A673 (cell line): ENCODE measurements at regions not wholly inside any gene's neighbourhood (a gene's known extent, or its start where the extent isn't known, plus 50 kb on each side); places are given as distances from the start of the nearest gene placed in this dataset.

ENCODE experiments used
- CTCF ChIP-seq: fragments of 300-800, 200-600 bp; sonication (generic); conservative IDR thresholded peaks from 2 replicates; pipeline ENCODE4 v1.5.1; 2017; ENCODE audit warnings: low read depth, mild to moderate bottlenecking, antibody characterized with exemption, low read length, moderate library complexity, mixed read lengths
- EZH2 ChIP-seq: fragments of 200-600 bp; sonication (generic); IDR thresholded peaks from 2 replicates; pipeline ENCODE4 v1.6.1; 2017; ENCODE audit warnings: borderline replicate concordance, low read depth, mild to moderate bottlenecking, mixed read lengths, antibody characterized with exemption, low read length; ENCODE audit not compliant: poor library complexity, severe bottlenecking

DNA sequence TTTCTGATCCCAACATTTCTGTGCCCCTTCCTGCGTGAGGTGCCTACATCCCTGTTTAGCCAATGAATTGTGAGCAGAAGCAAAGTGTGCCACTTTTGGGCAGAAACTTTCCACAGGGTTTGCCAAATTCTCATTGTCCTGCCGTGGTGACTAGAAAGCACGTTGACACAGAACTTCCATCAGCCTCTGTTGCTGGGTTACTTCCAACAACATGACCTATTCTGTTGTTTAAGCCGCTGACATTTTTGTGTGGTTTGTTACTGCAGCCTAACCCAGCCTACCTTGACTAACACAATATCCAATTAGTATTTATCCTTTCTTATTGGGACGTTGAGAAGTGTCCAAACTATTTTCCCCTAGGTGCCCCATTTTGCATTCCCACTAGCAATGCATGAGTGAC is 136.8 kb downstream of the URB2 start:
- TF ChIP-seq CTCF (no peak), EZH2 (no peak)
